Epidermal melanocyte (primary cell): ENCODE measurements at regions not wholly inside any gene's neighbourhood (a gene's known extent, or its start where the extent isn't known, plus 50 kb on each side); places are given as distances from the start of the nearest gene placed in this dataset.
"Not testable (repeated sequence)": the region's sequence is repeated elsewhere in the genome, so short reads cannot be mapped to it uniquely, and the experiment has no call there.

Source experiments
- DNase-seq: peaks from one replicate; pipeline ENCODE4 v3.0.0; 2011; ENCODE audit warnings: low spot score; ENCODE audit not compliant: insufficient read length

DNA sequence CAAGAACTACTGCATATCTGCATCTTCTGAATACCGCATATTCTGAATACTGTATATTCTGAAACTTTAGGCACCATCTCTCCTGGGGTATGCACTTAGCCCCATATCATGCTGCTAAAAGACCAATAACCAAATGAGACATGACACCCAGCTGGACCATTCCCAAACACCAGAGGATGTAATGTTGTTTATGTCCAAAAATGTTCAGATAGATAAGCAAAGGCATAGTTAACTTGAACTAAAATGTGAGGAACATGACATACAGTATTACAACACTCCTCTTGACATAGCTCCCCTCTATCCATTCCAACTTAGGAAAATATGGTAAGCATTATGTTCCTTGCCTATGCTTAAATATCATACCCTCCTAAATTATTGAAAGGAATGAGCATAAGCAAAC, 127.3 kb downstream of the TENT5A start:
- DNase-seq: no peak

DNA sequence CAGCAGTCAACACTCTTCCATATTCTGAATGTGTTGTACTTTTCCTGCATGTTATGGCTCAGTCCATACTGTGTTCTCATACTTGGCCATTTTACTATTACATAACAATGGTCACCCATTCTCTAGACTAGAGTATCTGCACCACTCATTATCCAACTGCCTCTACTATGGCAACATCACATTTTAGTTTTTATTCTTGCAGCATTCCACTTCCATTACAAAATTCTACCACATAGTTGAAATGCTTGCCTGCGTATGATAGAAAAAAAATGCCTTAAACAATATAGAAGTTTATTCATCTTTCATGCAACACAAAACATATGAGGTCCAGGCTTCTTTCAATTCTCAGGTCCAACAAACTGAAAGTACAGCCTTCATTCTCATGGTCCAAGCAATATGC, 128.0 kb downstream of the TENT5A start:
- no peak for DNase-seq

DNA sequence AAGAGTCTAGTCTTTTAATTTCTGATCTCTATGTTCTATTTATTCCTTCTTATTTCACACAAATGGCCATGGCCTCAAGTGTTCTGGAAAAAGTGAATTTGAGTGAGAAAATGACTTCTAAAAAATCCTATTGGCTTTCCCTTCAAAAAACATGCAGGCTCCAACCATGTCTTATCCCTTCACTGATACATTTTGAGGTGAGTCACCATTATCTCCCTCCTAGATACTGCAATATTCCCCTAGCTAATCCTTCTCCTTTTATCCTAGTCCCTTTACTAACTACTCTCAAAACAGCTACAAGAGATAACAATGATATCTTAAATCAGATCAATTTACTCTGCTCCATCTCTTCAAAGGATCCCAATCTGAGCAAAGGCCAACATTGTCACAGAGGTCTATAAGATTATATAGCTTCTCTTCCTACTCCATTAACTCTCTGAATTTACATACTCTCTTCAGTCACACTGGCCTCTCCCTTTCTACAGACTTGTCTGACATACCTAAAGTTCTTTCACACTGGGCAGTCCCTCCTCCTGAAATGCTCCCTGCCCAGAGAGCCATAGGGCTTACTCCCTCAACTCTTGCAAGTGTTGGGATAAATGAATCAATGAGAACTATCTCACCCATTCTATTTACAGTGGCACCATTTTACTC, 129.2 kb downstream of the TENT5A start:
- DNase-seq: no peak

DNA sequence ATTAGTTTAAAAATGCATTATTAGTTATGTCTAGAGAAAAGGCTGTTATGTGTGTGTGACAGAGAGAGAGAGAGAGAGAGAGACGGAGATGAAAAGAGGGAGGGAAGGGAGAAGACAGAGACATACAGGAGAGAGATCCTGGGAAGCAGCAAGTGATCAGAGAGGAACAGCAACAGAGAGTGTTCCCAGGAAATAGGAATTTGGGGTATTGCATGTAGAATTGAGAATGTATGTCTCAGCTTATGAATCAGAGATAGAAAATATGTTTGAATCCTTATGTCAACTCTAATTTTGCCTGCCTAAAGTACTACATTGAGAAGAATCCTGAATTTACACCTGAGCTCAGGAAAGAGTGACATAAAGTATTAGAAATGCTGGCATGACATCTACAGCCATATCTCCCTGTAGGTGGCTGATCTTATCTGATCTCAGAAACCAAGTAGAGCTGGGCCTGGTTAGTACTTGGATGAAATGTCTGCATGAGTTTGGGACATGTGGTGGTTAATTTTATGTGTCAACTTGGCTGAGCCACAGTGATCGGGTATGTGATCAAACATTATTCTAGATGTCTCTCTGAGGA, 130.6 kb downstream of the TENT5A start:
- DNase-seq: no peak

DNA sequence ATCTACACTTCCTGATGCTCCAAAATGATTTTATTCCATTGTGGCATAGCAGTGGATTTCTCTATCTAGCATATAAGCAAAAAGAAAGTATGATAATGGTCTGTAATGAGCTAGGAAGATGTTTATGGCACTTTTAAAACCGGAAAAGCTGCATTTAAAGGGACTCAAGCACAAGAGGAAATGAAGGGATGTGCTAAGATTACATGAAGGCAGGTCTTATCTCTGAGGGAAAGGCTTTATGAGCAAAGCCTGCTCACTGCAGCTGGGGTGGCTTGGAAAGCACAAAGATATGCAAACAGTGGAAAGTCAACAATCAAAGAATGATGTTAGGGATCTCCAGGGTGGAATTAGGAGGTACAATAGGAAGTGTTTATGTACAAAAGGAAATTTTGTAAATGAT, 138.2 kb downstream of the TENT5A start:
- no peak for DNase-seq

DNA sequence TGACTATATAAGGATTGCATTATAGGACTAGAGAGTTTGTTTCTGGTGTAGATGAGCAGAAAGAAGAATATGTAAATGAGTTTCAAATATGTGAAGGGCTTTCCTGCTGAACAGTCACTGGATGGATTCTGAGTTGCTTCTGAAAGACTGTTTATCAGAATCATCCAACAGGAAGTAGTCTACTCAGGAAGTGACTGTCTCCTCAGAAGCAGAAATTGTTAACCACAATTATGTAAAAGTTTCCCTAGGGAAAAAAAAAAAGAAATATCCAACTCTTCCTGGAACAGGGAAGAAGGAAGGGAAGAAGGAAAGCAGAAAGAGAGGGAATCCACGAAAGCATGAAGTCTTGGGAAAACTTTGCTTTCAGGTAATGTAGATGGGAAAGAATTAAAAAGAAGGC, 138.9 kb downstream of the TENT5A start:
- no peak for DNase-seq

DNA sequence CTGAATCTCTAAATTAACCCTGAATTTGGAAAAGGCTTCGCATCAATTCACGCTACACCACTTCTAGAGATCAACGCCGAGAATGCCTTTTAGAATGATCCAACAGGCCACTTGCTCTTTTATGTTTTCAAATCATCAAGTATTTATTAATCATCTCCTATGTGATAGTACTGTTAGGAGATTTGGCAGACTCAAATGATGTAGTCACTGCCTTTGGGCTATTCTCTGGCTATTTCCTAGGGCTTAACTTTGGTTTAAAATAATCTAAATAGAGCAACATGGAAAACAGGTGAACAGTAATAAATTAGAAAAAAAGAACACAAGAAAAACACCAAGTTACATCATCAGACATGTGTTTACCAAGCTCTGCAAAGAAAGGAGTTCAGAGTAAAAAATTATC, 140.3 kb downstream of the TENT5A start:
- DNase-seq: no peak

DNA sequence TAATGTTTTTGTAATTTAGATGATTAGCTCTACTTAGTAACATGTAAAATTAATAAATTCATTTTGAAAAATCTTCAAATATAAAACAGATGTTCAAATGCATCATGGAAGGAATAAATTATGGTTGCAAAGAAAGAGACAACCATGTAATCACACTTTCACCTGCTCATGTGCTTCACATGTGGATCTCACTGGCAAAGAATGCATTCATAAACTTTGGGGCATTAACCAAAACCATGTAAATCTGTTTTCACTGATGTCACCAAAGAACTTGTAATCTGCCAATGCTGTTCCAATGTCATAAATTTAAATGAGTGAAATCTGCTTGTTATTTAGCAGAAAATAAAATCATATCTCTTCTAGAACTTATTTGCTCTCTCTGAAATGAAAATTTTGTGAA, 142.7 kb downstream of the TENT5A start:
- no peak for DNase-seq

DNA sequence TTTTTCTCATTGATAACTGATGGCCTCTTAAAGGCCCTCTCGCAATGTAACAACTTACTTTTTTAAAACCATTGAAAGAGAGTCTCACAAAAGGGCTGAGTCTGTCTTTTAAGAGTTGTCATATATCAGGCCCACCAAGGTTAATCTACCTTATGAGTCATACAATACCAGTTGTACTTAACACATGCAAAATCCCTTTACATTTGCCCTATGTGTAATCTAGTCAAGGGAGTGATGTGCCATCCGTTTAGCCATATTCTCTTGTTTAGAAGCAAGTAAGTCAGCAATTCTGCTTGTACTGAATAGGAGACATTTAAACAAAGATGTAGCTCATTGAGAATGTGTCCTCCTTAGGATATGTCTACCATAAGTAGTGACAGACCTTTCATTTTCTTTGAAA, 143.7 kb downstream of the TENT5A start:
- DNase-seq: no peak

DNA sequence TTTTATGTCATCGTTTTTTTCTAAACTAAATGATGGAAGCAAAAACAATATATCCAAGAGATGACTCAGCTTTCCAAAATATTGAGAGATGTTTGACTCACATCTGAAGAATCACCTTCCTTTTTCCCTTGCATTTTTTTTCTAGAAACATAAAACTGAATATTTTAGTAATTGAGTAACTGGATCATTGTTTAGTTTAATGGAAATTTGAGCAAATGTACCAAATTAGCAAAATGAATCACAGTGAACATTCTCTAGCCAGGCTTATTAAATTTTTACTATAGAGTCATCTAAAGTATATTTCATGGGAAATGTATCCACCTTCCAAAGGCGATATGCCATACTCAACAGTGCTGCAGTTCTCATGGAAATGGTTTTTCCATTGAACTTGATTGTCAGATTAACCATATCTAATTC, 145.5 kb downstream of the TENT5A start:
- DNase-seq: no peak

DNA sequence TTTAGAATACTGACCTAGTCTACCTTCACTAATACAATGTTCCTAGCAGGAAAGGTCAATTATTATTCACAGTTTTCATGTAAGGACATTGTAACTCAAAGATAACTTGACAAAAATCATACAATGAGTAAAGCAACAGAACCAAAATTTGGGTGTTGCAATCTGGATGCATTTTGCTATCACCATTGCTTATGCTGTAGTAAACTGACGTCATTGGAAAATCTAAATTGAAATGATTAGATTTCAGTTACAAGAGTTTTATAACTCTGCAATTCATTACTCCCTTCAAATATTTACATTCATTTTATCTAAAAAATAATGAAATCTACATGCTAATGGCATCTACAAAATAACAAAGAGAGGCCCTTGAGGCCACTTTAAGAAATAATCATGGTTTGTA, 147.0 kb downstream of the TENT5A start:
- DNase-seq: no peak

DNA sequence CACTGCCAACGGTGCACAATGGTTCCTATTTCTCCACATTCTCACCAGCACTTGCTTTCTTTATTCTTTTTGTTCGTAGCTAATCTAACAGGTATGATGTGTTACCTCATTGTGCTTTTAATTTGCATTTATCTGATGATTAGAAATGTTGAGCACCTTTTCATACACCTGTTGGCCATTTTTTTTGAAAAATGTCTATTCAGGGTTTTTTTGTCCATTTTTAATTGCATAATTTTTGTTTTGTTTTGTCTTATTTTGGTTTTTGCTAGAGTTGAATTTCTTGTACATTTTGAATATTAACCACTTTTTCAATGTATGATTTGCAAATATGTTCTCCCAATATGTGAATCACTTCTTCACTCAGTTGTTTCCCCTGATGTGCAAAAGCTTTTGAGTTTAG, 150.6 kb downstream of the TENT5A start:
- DNase-seq: no peak

DNA sequence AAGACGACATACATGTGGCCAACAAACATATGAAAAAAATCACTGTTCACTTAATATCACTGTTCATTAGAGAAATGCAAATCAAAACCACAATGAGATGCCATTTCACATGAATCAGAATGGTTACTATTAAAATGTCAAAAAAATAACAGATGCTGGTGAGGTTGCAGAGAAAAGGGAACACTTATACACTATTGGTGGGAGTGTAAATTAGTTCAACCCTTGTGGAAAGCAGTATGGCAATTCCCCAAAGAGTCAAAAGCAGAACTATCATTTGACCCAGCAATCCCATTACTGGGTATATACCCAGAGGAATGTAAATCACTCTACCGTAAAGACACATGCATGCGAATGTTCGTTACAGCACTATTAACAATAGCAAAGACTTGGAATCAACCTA, 152.0 kb downstream of the TENT5A start:
- not testable (repeated sequence) for DNase-seq

DNA sequence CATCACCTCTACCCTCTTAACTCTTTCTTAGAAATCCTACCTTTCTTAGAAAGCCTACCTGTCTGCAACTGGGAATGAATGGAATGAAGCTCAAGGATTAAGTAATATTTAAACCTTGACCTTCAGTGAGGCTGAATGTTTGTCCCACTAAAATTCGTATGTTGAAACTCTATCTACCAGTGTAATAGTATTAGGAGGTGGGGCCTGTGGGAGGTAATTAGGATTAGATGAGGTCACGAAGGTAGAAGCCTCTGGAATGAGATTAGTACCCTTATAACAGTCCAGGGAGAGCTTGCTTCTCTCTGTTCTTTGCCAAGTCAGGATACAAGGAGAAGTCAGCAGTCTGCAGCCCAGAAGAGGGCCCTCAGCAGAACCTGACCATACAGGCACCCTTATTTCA, 158.0 kb downstream of the TENT5A start:
- DNase-seq: no peak

DNA sequence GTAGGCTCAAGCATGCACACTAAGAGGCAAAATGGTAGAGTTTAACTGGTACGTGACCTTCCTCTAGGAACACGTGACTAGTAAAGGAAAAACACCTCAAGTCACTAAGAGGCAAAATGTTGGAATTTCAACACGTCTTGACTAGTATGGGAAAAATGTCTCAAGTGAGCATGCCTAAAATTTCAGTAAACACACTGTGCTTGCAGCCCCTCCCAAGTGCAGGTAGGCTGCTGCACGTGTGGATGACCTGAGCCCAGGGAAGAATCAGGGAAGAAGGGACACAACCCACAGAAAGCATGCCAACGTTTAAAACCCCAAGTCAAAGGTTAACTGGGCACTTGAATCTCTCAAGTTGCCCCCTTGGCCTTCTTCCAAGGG, 162.2 kb downstream of the TENT5A start:
- DNase-seq: no peak

DNA sequence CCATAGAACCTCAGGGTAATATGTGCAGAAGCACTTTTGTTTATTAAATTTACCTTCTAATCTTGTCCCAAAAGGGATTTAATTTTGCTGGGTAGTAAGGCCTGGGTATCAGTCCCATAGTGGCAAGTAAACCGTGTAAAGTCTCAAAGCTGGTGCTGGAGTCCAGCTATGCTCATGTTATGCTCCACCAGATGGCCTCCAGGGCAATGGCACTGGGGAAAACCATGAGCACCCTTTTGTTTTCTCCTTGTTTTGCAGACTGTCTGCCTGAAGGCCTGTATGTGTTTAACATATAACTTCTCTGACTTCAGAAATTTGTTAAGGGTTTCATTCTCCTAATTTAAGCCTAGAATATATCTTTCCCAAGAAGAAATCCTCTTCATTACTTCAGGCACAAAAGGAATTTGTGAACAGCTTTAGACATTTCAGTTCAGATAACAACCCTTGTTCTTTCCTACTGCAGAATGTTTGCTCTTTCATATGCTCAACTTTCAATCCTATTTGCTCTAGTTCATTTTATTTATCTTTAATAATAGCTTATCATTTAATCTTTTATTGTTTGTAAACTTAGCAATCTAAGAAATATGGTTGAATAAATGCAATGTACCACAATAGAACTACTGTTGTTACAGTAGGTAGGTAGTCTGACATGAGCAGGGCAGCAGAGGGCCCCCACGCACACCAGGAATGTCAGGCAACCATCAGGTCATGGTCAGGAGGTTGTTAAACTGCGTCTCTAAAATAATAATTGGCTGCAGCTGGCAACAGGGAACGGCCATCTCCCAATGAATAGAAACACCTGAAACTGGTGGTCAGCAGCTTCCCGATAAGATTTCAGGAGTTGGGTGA, 162.8 kb downstream of the TENT5A start:
- DNase-seq: no peak

DNA sequence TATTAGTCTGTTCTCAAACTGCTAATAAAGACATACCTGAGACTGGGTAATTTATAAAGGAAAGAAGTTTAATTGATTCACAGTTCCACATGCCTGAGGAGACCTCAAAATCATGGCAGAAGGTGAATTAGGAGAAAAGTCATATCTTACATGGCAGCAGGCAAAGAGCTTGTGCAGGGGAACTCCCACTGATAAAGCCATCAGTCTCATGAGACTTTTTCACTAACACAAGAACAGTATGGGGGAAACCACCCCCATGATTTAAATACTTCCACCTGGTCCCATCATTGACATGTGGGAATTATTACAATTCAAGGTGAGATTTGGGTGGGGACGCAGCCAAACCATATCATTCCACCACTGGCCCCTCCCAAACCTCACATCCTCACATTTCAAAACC, 166.8 kb downstream of the TENT5A start:
- not testable (repeated sequence) for DNase-seq

DNA sequence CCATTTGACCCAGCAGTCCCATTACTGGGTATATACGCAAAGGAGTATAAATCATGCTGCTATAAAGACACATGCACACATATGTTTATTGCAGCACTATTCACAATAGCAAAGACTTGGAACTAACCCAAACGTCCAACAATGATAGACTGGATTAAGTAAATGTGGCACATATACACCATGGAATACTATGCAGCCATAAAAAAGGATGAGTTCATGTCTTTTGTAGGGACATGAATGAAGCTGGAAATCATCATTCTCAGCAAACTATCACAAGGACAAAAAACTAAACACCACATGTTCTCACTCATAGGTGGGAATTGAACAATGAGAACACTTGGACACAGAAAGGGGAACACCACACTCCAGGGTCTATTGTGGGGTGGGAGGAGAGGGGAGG, 168.3 kb downstream of the TENT5A start:
- not testable (repeated sequence) for DNase-seq

DNA sequence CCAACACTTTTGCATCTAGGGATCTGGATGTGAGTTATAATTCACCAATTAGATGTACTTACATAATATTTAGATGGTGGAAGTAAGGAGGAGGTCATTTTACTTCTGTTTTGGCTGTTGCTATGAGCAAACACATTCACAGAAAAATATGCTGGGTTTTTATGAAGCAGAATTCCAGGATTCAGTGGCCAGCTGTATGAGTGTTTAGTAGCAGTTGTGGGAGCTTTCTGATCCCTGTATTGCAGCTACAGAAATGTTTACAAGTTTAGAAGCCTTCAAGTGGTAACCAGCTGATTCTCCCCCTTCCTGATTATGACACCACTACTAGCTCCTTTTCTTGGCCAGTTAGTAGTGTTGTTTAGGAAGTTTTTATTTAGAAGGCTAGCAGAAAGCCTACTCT, 177.0 kb downstream of the TENT5A start:
- no peak for DNase-seq

DNA sequence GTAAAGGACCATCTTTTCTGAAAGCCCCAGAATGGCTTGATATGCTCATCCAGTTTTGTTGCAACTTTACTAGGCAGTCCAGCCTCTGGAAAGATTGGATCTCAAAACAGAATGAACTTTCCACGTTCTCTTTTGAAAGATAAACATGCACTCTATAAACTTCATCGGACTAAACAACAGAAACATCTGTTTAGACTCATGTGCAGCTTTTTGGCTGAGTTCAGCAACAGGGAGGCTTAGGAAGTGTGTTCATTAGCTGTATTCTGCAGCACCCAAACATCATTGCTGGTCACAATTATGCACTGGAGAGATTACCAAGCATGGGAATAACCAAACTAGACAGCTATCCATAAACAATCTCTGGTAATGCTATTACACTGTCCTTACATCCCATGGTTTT, 180.5 kb downstream of the TENT5A start:
- no peak for DNase-seq

DNA sequence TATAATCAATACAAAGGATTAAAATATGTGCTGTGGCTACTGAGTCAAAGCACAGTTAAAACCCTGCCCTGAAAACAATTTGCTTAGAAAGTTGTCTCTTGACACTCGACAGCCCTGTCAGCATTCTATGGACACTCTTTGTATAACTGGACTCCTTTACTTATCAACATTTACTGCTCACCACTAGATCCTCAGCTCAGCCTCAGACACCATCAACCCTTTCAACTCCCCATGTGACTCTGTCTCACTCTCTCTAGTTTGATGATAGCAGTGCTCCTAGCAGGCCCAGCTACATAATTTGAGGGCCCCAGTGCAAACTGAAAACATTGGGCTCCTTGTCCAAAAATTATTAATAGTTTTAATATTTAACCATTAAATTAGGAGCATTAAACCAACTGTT, 181.8 kb downstream of the TENT5A start:
- DNase-seq: no peak

DNA sequence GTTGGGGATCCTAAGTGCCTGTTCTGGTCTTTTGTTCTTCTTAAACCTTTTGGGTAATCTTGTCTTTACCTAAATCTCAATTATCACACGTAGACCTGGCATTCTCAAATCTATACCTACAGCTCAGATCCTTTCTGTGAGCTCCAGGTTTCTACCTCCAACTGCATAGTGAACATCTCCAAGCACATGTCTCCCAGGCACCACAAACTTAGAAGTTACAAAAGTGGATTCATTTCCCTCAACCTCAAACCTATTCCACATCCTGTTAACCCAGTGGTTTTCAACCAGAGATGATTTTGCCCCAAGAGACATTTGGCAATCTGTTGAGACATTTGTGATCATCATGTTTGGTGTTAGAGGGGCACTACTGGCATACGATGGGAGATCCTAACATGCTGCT, 183.5 kb downstream of the TENT5A start:
- DNase-seq: no peak

DNA sequence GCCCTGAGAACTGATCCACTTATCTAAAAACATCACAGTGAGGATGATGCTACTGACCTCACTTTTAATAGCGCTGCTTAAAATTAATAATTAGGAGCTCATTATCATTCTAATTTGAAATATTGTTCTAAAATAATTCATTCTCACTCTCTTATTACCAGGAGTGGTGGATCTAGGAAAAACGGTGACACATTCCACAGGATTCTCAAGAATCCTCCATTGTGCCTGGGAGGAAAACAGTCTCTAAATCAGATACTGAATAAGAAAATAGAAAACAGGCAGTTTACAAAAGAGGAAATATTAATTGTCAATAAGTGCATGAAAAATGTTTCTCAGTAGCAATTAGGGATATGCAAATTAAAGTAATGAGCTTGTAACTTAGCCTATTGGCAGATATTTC, 187.4 kb downstream of the TENT5A start:
- no peak for DNase-seq
